GM08714 (cell line): ENCODE measurements at regions not wholly inside any gene's neighbourhood (a gene's known extent, or its start where the extent isn't known, plus 50 kb on each side); places are given as distances from the start of the nearest gene placed in this dataset.
"Not testable (repeated sequence)": the region's sequence is repeated elsewhere in the genome, so short reads cannot be mapped to it uniquely, and the experiment has no call there.

Experiments
- H3K4me3 ChIP-seq: fragments of 200-500 bp; sonication (Bioruptor generic); 2 replicates; pipeline ENCODE4 v1.5.1; 2014; ENCODE audit warnings: mild to moderate bottlenecking, low read length, inconsistent platforms
- ZNF274 ChIP-seq: IDR thresholded peaks from 2 replicates; pipeline ENCODE4 v1.6.1; 2012; ENCODE audit warnings: mild to moderate bottlenecking, low read depth, low read length

DNA sequence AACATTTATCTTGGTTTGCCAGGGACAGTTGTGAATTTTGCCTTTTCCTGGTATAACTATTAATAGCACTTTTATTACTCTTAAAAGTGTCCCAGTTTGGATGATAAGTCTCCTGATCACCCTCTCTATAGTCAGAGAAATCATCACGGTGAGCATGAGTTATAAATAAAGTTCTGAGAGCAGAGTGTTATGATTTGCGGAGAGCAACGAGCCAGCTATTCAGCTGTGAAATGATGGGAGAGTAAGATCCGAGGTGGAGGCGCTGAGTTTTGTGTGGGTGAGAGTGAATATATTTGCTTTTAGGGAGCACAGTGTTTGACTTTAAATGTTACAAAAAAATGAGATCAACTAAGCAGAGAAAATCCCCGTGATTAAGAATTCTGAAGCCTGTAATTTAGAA, 179.6 kb downstream of the DSC3 start:
- no peak overlapping the region for H3K4me3 ChIP-seq
- no peak for TF ChIP-seq ZNF274

DNA sequence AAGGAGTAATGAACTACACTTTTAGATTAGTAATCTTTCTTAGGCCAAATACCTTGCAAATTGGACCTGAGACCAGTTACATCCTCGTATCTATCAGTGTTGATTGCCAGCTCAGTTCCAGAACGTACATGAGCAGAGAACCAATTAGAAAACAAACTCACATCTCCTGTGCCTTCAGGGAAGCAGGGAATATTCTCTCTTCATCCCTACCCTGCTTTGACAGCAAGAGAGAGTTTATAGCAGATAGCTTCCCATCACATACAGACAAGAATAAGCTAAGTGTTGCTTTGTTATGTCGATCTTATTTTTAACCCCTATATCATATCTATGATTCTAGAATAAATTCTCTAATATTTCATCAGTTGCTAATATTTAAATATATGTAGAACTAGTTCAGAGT, 181.8 kb downstream of the DSC3 start:
- TF ChIP-seq ZNF274, result no peak
- H3K4me3 ChIP-seq, result no peak overlapping the region

DNA sequence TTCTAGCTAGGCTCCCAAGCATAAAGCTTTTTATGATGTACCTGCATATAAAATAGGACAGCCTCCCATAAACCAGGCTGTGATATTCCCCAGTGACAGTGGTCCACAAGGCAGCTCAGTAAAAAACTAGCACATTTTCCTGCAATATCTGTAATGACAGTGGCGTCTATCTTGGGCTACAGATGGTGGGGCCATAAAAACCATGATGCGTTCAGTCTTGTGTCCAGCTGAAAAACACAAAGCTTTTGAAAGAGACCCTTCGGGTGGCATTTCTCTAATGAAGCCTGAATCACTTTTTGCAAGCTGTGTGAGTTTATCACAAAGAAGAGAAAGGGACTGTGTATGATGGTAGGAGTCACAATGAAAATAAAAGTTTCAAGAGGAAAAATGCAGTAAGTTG, 183.5 kb downstream of the DSC3 start:
- H3K4me3 ChIP-seq, result no peak overlapping the region
- TF ChIP-seq ZNF274, result no peak

DNA sequence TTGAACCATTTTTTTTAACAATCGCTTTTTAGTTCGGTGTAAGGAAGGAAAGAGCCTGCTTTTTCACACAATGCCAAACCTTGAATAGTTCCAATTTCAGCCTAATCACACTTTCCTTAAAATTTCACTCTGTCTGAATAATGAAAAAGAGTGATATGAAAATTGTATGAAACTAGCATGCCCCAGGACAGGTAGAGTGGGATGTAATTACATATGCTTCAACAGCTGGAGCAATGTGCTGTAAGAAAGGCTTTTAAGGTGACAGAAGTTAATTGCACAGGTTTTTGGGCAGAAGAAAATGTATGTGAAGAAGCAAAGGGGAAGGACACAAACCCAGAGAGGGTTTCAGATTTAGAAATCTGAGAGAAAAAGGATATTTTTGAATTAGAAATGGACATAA, 184.0 kb downstream of the DSC3 start:
- no peak overlapping the region for H3K4me3 ChIP-seq
- TF ChIP-seq ZNF274, result no peak

DNA sequence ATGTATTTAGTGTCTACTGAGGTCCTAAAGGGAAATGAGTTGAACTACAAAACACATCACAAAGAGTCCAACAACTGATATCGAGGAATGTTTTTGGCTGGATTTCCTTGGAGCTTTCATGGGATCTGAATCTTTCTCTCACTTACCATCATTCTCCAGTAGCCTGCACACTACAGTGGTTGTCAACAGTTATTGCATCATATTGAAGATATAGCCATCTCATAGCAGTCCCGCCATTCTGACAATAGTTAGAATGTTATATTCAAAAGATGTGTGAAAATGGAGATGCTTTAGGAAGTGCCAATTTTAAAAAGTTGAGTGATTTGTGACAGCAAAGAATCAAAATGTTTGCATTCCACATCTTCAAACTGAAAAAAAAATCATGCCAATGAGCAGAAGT, 186.8 kb downstream of the DSC3 start:
- TF ChIP-seq ZNF274, result no peak
- no peak overlapping the region for H3K4me3 ChIP-seq

DNA sequence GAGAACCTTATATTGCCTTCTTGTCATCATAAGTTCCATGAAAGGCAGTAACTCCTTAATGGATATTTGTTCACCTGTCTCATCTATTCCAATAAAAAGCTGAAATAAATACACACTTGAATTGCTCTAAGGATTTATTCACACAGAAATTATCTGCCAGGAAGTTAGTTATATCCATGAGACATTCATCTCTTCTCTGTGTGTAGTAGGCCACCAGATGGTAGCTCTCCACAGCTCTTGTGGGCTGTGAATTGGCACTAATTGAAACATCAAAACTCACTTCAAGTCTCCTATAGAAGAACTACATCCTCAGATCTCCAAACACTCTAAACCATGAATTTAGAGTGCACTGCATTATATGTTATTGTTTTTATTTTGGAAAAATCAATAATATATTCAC, 189.6 kb downstream of the DSC3 start:
- no peak for TF ChIP-seq ZNF274
- H3K4me3 ChIP-seq, result no peak overlapping the region

DNA sequence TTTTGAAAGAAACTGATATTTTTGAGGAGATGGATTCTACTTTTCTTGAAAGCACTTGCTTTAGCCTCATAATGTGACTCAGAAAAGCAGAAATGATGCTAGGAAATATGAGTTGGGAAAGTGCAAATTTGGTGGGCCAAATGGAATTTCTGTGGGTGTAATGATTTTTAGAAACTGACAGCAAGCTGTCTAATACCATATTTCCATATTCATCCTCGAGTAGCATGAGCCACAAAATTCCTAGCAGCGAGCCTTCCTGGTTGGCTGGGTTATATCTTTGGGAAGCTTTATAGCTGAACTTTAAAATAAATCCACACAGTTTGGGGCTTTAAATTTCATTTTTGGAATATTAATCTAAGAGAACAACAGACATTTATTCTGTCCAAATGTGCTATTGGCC, 190.0 kb downstream of the DSC3 start:
- no peak for TF ChIP-seq ZNF274
- no peak overlapping the region for H3K4me3 ChIP-seq

DNA sequence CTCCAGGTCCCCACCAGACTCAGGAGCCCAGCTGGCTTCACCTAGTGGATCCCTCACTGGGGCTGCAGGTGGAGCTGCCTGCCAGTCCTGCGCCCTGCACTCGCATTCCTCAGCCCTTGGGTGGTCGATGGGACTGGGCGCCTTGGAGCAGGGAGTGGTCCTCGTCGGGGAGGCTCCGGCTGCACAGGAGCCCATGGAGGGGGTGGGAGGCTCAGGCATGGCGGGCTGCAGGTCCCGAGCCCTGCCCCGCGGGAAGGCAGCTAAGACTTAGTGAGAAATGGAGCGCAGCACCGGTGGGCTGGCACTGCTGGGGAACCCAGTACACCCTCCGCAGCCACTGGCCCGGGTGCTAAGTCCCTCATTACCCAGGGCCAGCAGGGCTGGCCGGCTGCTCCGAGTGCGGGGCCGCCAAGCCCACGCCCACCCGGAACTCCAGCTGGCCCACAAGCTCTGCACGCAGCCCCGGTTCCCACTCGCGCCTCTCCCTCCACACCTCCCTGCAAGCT, 203.4 kb downstream of the DSC3 start:
- not testable (repeated sequence) for H3K4me3 ChIP-seq

DNA sequence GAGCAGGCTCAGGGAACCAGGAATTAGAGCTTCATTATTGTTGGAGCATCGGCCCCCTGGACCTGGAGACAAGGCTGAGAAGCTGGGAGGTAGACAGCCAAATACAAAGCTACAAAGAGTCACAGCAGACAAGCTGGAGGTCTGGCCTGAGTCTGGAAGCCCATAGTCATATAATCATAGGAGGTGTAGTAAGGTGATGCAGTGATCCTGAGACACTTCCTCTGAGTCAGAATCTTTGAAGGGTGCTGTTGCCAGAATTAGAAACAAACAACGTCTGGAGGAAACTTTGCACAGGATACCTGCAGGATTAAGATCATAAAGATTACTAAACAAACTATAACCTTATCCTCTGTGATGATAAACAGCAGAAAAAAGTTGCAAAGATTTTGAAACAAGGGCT, 213.8 kb downstream of the DSC3 start:
- TF ChIP-seq ZNF274, result no peak
- no peak overlapping the region for H3K4me3 ChIP-seq

DNA sequence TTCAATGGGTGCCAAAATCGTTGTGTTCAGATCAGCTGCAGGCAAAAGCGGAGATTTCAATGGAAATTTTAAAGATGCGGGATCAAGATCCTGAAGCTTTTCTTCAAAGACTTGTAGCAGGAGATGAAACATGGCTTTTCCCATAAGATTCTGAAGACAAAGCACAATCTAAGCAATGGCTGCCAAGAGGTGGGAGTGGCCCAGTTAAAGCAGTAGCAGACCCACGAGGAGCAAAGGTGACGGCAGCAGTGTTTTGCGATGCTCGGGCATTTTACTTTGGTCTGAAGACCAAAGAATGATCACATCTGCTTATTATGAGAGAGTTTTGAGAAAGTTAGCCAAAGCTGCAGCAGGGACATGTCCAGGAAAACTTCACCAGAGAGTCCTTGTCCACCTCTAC, 222.9 kb downstream of the DSC3 start:
- H3K4me3 ChIP-seq, result no peak overlapping the region
- no peak for TF ChIP-seq ZNF274

DNA sequence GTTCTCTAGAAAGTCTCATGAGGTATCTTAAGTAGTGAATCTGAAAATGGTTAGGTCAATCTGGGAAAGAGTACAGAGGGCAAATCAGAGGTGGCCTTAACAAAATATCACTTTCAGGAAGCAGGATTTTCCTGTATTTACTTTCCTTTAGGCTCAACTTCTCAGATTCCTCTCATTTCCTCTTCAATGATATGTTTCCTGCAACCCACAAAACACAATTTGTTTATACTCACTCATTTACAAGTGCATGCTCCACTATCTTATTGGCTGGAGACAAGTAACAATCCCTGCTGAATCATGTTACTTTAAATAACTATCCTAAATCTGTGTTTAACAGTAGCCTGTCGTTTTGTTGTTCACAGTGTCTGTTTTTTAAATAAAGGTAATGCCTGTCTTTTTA, 228.1 kb downstream of the DSC3 start:
- TF ChIP-seq ZNF274, result no peak
- H3K4me3 ChIP-seq, result no peak overlapping the region

DNA sequence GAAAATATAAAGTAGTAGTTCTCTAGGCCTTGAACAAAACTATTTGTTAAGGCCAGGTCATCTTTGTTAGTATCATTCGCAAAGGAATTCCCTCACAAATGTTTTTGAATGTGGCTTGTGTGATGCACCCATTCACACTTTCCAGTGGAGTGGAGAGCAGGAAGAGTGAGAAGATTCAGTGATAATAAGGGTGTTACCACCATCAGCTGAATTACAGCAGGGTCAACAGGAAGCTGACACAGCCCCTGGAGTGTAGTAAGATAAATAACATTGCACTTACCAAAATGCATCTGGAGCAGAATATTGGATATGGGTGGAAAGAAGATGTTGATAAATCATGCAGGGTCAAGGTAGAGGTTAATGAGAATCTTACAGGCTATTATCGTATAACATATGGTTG, 231.0 kb downstream of the DSC3 start:
- TF ChIP-seq ZNF274, result no peak
- H3K4me3 ChIP-seq, result no peak overlapping the region

DNA sequence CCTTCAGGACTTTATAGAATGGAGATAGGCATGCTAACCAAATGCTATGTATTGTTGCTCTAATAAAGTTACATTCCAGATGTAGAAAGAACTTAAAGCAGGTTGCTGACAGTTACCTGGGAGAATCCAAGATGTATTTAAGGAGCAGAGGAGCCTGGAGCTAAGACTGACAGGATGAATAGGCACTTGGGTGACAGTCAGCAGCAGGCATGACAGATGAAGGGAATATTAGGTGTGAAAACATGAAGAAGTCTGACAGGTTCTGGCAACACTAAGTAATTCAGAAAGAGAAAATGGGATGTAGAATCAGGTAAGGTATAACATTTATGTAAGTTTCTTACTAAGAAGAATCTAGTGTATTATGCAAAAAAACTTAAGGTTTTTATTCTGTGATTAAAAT, 232.0 kb downstream of the DSC3 start:
- no peak for TF ChIP-seq ZNF274

DNA sequence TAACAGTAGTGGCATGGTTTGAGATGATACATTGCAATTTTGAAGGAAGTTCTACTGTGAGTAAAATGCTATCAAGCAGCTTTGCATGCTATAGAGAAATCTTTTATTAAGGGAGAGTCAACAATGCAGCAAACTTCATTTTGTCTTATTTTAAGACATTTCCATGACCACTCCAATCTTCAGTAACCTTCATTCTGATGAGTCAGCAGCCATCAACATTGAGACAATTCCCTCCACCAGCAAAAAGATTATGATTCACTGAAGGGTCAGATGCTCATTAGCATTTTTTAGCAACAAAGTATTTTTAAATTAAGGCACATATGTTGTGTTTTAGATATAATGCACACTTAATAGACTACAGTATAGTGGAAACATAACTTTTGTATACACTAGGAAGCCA, 235.7 kb downstream of the DSC3 start:
- TF ChIP-seq ZNF274, result no peak
- H3K4me3 ChIP-seq, result no peak overlapping the region

More for the DNA sequence above, 232.0 kb downstream of the DSC3 start:
- H3K4me3 ChIP-seq, result no peak overlapping the region

DNA sequence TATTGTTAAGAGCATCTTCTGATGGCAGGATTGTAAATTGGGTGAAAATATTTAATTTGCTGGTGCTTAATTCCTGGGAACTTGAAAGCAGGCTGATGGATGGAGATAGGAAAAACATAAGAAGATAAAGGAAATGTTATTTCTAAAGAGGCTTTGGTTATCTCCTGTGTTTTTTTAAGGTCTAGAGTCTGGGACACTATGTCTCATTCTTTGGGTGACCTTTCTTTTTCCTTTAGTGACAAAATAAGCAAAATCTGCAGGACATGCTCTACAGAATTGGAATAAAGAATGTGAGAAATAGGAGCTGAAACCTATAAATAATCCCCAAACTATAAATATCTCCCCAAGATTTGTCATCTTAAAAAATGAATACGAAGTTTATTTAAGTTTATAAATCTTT, 241.7 kb downstream of the DSC3 start:
- TF ChIP-seq ZNF274, result no peak
- no peak overlapping the region for H3K4me3 ChIP-seq

DNA sequence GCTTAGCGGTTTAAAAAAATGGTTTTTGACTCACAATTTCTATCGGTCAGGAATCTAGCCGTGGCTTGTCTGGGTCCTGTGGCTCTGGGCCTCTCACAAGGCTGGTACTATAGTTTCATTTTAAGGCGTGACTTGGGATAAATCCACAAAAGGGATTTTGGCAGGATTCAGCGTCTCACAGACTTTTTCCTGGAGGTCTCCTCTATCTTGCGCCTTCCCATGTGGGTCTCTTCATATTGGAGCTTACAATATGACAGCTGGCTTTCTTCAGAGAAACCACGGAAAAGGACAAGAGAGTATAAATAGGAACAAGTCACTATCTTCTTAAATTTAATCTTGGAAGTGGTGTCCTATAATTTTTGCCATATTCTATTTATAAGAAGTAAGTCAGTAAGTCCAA, 250.5 kb downstream of the DSC3 start:
- H3K4me3 ChIP-seq, result no peak overlapping the region
- no peak for TF ChIP-seq ZNF274

DNA sequence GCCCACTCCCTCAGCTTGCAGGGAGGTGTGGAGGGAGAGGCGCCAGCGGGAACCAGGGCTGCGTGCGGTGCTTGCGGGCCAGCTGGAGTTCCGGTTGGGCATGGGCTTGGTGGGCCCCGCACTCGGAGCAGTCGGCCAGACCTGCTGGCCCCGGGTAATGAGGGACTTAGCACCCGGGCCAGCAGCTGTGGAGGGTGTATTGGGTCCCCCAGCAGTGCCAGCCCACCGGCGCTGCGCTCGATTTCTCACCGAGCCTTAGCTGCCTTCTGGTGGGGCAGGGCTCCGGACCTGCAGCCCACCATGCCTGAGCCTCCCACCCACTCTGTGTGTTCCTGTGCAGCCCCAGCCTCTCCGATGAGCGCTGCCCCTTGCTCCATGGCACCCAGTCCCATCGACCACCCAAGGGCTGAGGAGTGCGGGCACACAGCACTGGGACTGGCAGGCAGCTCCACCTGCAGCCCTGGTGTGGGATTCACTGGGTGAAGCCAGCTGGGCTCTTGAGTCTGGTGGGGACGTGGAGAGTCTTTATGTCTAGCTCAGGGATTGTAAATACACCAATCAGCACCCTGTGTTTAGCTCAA, 254.0 kb downstream of the DSC3 start:
- H3K4me3 ChIP-seq, result not testable (repeated sequence)
